ENCODE measurements at regions not wholly inside any gene's neighbourhood (a gene's known extent, or its start where the extent isn't known, plus 50 kb on each side); places are given as distances from the start of the nearest gene placed in this dataset.

- no peak for DNase-seq (ENCODE audit: extremely low read depth, insufficient read length)
- no peaks in the 10 kb centered on the region for H3K27me3 ChIP-seq (replicated peaks; ENCODE audit: control insufficient read depth, insufficient read depth, low read length)
- no peak overlapping the region for H3K4me3 ChIP-seq (replicated peaks; ENCODE audit: low read depth, low read length)
- TF ChIP-seq, protein P1, sequence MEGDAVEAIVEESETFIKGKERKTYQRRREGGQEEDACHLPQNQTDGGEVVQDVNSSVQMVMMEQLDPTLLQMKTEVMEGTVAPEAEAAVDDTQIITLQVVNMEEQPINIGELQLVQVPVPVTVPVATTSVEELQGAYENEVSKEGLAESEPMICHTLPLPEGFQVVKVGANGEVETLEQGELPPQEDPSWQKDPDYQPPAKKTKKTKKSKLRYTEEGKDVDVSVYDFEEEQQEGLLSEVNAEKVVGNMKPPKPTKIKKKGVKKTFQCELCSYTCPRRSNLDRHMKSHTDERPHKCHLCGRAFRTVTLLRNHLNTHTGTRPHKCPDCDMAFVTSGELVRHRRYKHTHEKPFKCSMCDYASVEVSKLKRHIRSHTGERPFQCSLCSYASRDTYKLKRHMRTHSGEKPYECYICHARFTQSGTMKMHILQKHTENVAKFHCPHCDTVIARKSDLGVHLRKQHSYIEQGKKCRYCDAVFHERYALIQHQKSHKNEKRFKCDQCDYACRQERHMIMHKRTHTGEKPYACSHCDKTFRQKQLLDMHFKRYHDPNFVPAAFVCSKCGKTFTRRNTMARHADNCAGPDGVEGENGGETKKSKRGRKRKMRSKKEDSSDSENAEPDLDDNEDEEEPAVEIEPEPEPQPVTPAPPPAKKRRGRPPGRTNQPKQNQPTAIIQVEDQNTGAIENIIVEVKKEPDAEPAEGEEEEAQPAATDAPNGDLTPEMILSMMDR (IDR thresholded peaks at IDR 0.05; ENCODE audit: insufficient read depth, low read length, poor library complexity, severe bottlenecking): no peak
- H3K36me3 ChIP-seq (ENCODE audit: control insufficient read depth, insufficient read depth, low read length): no peaks in the 10 kb centered on the region
These were observed 627.8 kb upstream of the ID2 start for GRCh38 chr2:8054070-8054469.

GRCh38 chr2:8058652-8059051 lies 623.2 kb upstream of the ID2 start:
- DNase-seq (ENCODE audit: extremely low read depth, insufficient read length): no peak
- H3K27me3 ChIP-seq (replicated peaks; ENCODE audit: control insufficient read depth, insufficient read depth, low read length): no peaks in the 10 kb centered on the region
- TF ChIP-seq, protein P1 (IDR thresholded peaks at IDR 0.05; ENCODE audit: insufficient read depth, low read length, poor library complexity, severe bottlenecking): no peak
- H3K36me3 ChIP-seq (ENCODE audit: control insufficient read depth, insufficient read depth, low read length): no peaks in the 10 kb centered on the region
- no peak overlapping the region for H3K4me3 ChIP-seq (replicated peaks; ENCODE audit: low read depth, low read length)

GRCh38 chr2:8059255-8059654 lies 622.6 kb upstream of the ID2 start:
- Histone ChIP-seq H3K27me3 (replicated peaks; ENCODE audit: control insufficient read depth, insufficient read depth, low read length) (no peaks in the 10 kb centered on the region), H3K4me3 (replicated peaks; ENCODE audit: low read depth, low read length) (no peak overlapping the region), H3K36me3 (ENCODE audit: control insufficient read depth, insufficient read depth, low read length) (no peaks in the 10 kb centered on the region)
- DNase-seq (ENCODE audit: extremely low read depth, insufficient read length): no peak
- TF ChIP-seq, protein P1 (IDR thresholded peaks at IDR 0.05; ENCODE audit: insufficient read depth, low read length, poor library complexity, severe bottlenecking): no peak

DNA sequence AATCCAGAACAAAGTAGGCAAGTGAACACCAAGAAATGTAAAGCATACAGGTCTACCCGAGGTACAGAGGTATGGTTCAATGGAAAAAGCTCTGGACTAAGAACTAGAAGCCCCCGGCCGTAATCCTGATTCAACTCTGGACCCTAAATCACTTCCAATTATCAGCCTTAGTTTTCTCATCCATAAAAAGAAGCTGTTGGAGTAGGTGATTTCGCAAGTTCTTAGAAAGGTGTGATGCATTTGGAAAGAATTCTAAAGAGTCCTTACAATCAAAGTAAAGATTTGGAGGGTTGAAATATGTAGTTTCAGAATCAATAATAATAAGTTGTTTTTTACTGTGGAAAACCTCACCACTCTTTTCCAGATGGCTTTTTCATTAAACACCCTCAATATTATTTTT lies 622.1 kb upstream of the ID2 start:
- TF ChIP-seq, protein P1 (IDR thresholded peaks at IDR 0.05; ENCODE audit: insufficient read depth, low read length, poor library complexity, severe bottlenecking): no peak
- H3K27me3 ChIP-seq (replicated peaks; ENCODE audit: control insufficient read depth, insufficient read depth, low read length): no peaks in the 10 kb centered on the region
- no peak overlapping the region for H3K4me3 ChIP-seq (replicated peaks; ENCODE audit: low read depth, low read length)
- no peak for DNase-seq (ENCODE audit: extremely low read depth, insufficient read length)
- no peaks in the 10 kb centered on the region for H3K36me3 ChIP-seq (ENCODE audit: control insufficient read depth, insufficient read depth, low read length)

DNA sequence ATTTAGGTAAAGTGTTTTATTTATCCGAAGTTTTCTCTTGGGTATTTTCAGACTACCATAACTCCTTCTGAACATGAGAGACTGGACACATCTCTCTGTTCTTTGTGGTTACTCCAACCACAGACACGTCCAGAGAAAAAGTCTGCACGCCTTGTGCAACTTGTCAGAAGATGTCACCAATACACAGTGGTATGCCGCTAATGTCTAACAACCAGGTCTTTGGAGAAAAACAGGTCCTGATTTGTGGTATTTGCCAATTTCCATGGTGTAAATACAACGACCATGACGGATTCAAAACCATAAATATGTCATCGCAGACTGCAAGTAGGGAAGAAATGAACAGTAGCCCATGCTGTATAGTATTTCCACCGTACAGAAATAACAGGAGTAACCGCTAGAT lies 620.6 kb upstream of the ID2 start:
- no peaks in the 10 kb centered on the region for H3K27me3 ChIP-seq (replicated peaks; ENCODE audit: control insufficient read depth, insufficient read depth, low read length)
- H3K4me3 ChIP-seq (replicated peaks; ENCODE audit: low read depth, low read length): no peak overlapping the region
- no peak for DNase-seq (ENCODE audit: extremely low read depth, insufficient read length)
- H3K36me3 ChIP-seq (ENCODE audit: control insufficient read depth, insufficient read depth, low read length): no peaks in the 10 kb centered on the region
- TF ChIP-seq, protein P1 (IDR thresholded peaks at IDR 0.05; ENCODE audit: insufficient read depth, low read length, poor library complexity, severe bottlenecking): no peak

DNA sequence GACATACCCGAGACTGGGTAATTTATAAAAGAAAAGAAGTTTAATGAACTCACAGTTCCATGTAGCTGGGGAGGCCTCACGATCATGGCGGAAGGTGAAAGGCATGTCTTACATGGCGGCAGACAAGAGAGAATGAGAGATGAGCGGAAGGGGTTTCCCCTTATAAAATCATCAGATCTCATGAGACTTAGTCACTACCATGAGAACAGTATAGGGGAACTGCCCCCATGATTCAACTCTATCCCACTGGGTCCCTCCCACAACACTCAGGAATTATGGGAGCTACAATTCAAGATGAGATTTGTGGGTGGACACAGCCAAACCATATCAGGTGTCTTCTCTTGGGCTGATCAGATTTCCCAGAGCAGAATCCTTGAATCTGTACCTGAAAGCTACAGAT lies 617.3 kb upstream of the ID2 start:
- TF ChIP-seq, protein P1 (IDR thresholded peaks at IDR 0.05; ENCODE audit: insufficient read depth, low read length, poor library complexity, severe bottlenecking): no peak
- H3K27me3 ChIP-seq (replicated peaks; ENCODE audit: control insufficient read depth, insufficient read depth, low read length): no peaks in the 10 kb centered on the region
- no peak for DNase-seq (ENCODE audit: extremely low read depth, insufficient read length)
- H3K36me3 ChIP-seq (ENCODE audit: control insufficient read depth, insufficient read depth, low read length): no peaks in the 10 kb centered on the region
- no peak overlapping the region for H3K4me3 ChIP-seq (replicated peaks; ENCODE audit: low read depth, low read length)
